Liver (tissue), 8 donors: ENCODE measurements at regions not wholly inside any gene's neighbourhood (a gene's known extent, or its start where the extent isn't known, plus 50 kb on each side); places are given as distances from the start of the nearest gene placed in this dataset.

ENCODE experiments used
- DNase-seq: peaks from one replicate; pipeline ENCODE4 v3.0.0-alpha.2; 2017; ENCODE audit warnings: low spot score
- H3K27ac ChIP-seq, 2 donors: one replicate each; pipeline ENCODE4 v1.7.0; 2013; ENCODE audit warnings: inconsistent platforms in 2 of 2, low read length in 2 of 2, control low read depth in 1 of 2, low read depth in 1 of 2, mild to moderate bottlenecking in 1 of 2
- H3K27me3 ChIP-seq, 4 donors: one replicate each; pipeline versions ENCODE4 v1.6.1 to v1.7.0; 2013; ENCODE audit warnings: low read length in 3 of 4, inconsistent platforms in 1 of 4, mild to moderate bottlenecking in 1 of 4, moderate library complexity in 1 of 4; ENCODE audit not compliant: control insufficient read depth in 4 of 4, insufficient read depth in 4 of 4
- H3K36me3 ChIP-seq, 4 donors: one replicate each; pipeline versions ENCODE4 v1.6.1 to v1.7.0; 2013; ENCODE audit warnings: low read length in 3 of 4, mild to moderate bottlenecking in 3 of 4, low read depth in 1 of 4, moderate library complexity in 1 of 4; ENCODE audit not compliant: control insufficient read depth in 4 of 4, insufficient read depth in 3 of 4
- H3K4me1 ChIP-seq, 4 donors: one replicate each; pipeline versions ENCODE4 v1.6.1 to v1.7.0; 2013; ENCODE audit warnings: low read length in 3 of 4, mild to moderate bottlenecking in 3 of 4, moderate library complexity in 1 of 4; ENCODE audit not compliant: control insufficient read depth in 4 of 4, insufficient read depth in 4 of 4
- H3K4me3 ChIP-seq, 3 donors: one replicate each; pipeline versions ENCODE4 v1.6.1 to v1.7.0; 2013; ENCODE audit warnings: low read length in 3 of 3, control low read depth in 1 of 3, low read depth in 1 of 3, mild to moderate bottlenecking in 1 of 3
- H3K9ac ChIP-seq, 2 donors: one replicate each; pipeline ENCODE4 v1.7.0; 2013; ENCODE audit warnings: low read length in 2 of 2, mild to moderate bottlenecking in 2 of 2, moderate library complexity in 2 of 2, control low read depth in 1 of 2, low read depth in 1 of 2
- H3K9me3 ChIP-seq, 4 donors: one replicate each; pipeline versions ENCODE4 v1.6.1 to v1.7.0; 2013; ENCODE audit warnings: low read length in 3 of 4; ENCODE audit not compliant: control insufficient read depth in 4 of 4
- CTCF ChIP-seq: fragments of 150-350 bp; IDR thresholded peaks from 2 replicates; pipeline ENCODE4 v1.5.1; 2017; ENCODE audit warnings: improper control_type of control experiment, low read depth, low read length; ENCODE audit not compliant: missing input control
- EGR1 ChIP-seq, 2 donors: IDR thresholded peaks; 2 replicates each; pipeline ENCODE4 v1.6.1; 2016 to 2018; ENCODE audit warnings: antibody characterized with exemption in 2 of 2, low read depth in 2 of 2
- FOXA1 ChIP-seq: IDR thresholded peaks from 2 replicates; pipeline ENCODE4 v1.6.1; 2016; ENCODE audit warnings: antibody characterized with exemption
- FOXA2 ChIP-seq: IDR thresholded peaks from 2 replicates; pipeline ENCODE4 v1.6.1; 2016; ENCODE audit warnings: antibody characterized with exemption
- GABPA ChIP-seq, 2 donors: IDR thresholded peaks in 1 of 2; conservative IDR thresholded peaks in 1 of 2; 2 replicates each; pipeline ENCODE4 v1.6.1; 2016; ENCODE audit warnings: antibody characterized with exemption in 2 of 2, mild to moderate bottlenecking in 1 of 2, moderate library complexity in 1 of 2
- HNF4A ChIP-seq, 2 donors: conservative IDR thresholded peaks; 2 replicates each; pipeline ENCODE4 v1.6.1; 2016; ENCODE audit warnings: antibody characterized with exemption in 2 of 2, mild to moderate bottlenecking in 2 of 2
- HNF4G ChIP-seq: IDR thresholded peaks from 2 replicates; pipeline ENCODE4 v1.6.1; 2016; ENCODE audit warnings: antibody characterized with exemption
- JUND ChIP-seq, 2 donors: IDR thresholded peaks; 2 replicates each; pipeline ENCODE4 v1.6.1; 2016; ENCODE audit warnings: antibody characterized with exemption in 2 of 2
- MAX ChIP-seq: IDR thresholded peaks from 2 replicates; pipeline ENCODE4 v1.6.1; 2016; ENCODE audit warnings: antibody characterized with exemption
- NR2F2 ChIP-seq: IDR thresholded peaks from 2 replicates; pipeline ENCODE4 v1.6.1; 2016; ENCODE audit warnings: antibody characterized with exemption
- RAD21 ChIP-seq, 2 donors: IDR thresholded peaks; 2 replicates each; pipeline ENCODE4 v1.6.1; 2016; ENCODE audit warnings: antibody characterized with exemption in 2 of 2, mild to moderate bottlenecking in 2 of 2
- REST ChIP-seq: IDR thresholded peaks from 2 replicates; pipeline ENCODE4 v1.6.1; 2016; ENCODE audit warnings: antibody characterized with exemption, mild to moderate bottlenecking
- RXRA ChIP-seq, 2 donors: IDR thresholded peaks; 2 replicates each; pipeline ENCODE4 v1.6.1; 2017 to 2018; ENCODE audit warnings: antibody characterized with exemption in 2 of 2, mild to moderate bottlenecking in 1 of 2
- SP1 ChIP-seq: IDR thresholded peaks from 2 replicates; pipeline ENCODE4 v1.6.1; 2018; ENCODE audit warnings: antibody characterized with exemption, mild to moderate bottlenecking
- TAF1 ChIP-seq: conservative IDR thresholded peaks from 2 replicates; pipeline ENCODE4 v1.6.1; 2016; ENCODE audit warnings: antibody characterized with exemption, mild to moderate bottlenecking
- YY1 ChIP-seq: IDR thresholded peaks from 2 replicates; pipeline ENCODE4 v1.6.1; 2016; ENCODE audit warnings: antibody characterized with exemption, mild to moderate bottlenecking
- ZBTB33 ChIP-seq: IDR thresholded peaks from 2 replicates; pipeline ENCODE4 v1.6.1; 2016; ENCODE audit warnings: antibody characterized with exemption
- WGBS: extraction: QIAGEN DNeasy Blood & Tissue Kit; methylation state at CpG from one replicate; pipeline ENCODE4 v1.1.7; 2013; 5-methylcytosine and 5-hydroxymethylcytosine counted together
- TF ChIP-seq, protein P1 (sequence below): IDR thresholded peaks from 2 replicates; pipeline ENCODE4 v1.6.1; 2016; ENCODE audit warnings: antibody characterized with exemption
- donor health status: healthy.
- donor health status: healthy.
- donor health status: healthy.
- donor health status: healthy.
- donor health status: healthy.

DNA sequence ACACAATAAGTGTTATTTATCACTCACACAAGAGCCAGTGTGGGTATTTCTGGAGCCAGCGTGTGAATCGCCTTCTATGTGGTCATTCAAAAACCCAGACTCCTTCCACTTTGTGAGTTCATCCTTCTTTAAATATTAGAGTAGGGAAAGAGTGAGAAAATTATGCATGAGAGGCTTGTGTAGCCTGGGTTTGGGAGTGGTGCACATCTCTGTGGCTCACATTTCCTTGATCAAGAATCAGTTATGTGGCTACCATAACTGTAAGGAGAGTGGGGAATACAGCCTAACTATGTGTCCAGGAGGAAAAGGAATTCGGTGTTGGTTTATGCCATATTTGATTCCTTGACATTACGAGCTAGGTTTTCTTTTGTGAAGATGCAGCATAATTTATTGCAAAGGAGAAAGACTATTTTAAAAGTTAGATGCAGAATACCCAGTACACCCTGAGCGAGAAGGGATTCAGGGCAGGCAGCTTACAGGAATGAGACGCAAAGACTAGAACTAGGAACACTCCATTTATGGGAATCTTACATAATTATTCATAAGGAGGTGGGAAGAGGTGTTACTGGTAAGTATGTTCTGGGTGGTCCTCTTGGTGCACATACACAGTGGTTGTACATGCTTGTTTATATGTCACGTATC, 638.5 kb downstream of the COL12A1 start:
- TF ChIP-seq ZBTB33 (no peak), RAD21 (IDR thresholded peaks at IDR 0.05) (no peak), NR2F2 (no peak), FOXA1 (no peak), RXRA (IDR thresholded peaks at IDR 0.05) (no peak), CTCF (no peak), FOXA2 (no peak), EGR1 (IDR thresholded peaks at IDR 0.05; ENCODE audit: low read depth in 2 of 2) (no peak), GABPA (IDR thresholded peaks at IDR 0.05 in 1 of 2, conservative IDR thresholded peaks at IDR 0.05 in 1 of 2) (no peak), REST (no peak), YY1 (no peak), JUND (IDR thresholded peaks at IDR 0.05) (no peak), SP1 (no peak), TAF1 (no peak), MAX (no peak), HNF4G (no peak)
- no peaks in the 10 kb centered on the region for H3K36me3 ChIP-seq
- no peaks in the 10 kb centered on the region for H3K9me3 ChIP-seq
- H3K27me3 ChIP-seq: no peaks in the 10 kb centered on the region
- no peak overlapping the region for H3K9ac ChIP-seq
- WGBS: 92% methylated on average over 7 of the region's 7 CpGs
- DNase-seq: no peak
- H3K4me1 ChIP-seq: no peaks in the 10 kb centered on the region
- H3K4me3 ChIP-seq: no peak overlapping the region
- H3K27ac ChIP-seq: no peak overlapping the region

DNA sequence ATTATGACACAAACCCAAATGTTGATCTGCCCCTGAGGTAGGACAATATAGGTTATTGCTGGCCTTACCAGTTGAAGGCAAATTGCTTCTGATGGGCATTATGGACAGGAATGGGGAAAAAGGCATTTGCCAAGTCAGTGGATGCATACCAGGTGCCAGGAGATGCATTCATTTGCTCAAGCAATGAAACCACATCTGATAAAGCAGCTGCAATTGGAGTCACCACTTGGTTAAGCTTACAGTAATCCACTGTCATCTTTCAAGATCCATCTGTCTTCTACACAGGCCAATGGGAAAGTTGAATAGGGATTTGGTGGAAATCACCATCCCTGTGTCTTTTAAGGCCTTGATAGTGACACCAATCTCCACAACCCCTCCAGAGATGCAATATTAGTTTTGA, 648.6 kb downstream of the COL12A1 start:
- H3K9me3 ChIP-seq: no peaks in the 10 kb centered on the region
- TF ChIP-seq CTCF: no peak
- no peak for TF ChIP-seq GABPA (IDR thresholded peaks at IDR 0.05 in 1 of 2, conservative IDR thresholded peaks at IDR 0.05 in 1 of 2)
- TF ChIP-seq RXRA (IDR thresholded peaks at IDR 0.05): no peak
- TF ChIP-seq JUND (IDR thresholded peaks at IDR 0.05): no peak
- no peak for TF ChIP-seq FOXA1
- TF ChIP-seq TAF1: no peak
- TF ChIP-seq ZBTB33: no peak
- no peak for TF ChIP-seq FOXA2
- TF ChIP-seq RAD21 (IDR thresholded peaks at IDR 0.05): no peak
- TF ChIP-seq HNF4G: no peak
- TF ChIP-seq, protein P1, sequence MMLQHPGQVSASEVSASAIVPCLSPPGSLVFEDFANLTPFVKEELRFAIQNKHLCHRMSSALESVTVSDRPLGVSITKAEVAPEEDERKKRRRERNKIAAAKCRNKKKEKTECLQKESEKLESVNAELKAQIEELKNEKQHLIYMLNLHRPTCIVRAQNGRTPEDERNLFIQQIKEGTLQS: no peak
- TF ChIP-seq HNF4A (conservative IDR thresholded peaks at IDR 0.05): no peak
- no peak for TF ChIP-seq SP1
- TF ChIP-seq MAX: no peak
- H3K27me3 ChIP-seq: no peaks in the 10 kb centered on the region
- DNase-seq: no peak
- H3K9ac ChIP-seq: no peak overlapping the region
- no peaks in the 10 kb centered on the region for H3K36me3 ChIP-seq
- no peaks in the 10 kb centered on the region for H3K4me1 ChIP-seq
- H3K27ac ChIP-seq: no peak overlapping the region
- no peak overlapping the region for H3K4me3 ChIP-seq
